ENCODE measurements at regions not wholly inside any gene's neighbourhood (a gene's known extent, or its start where the extent isn't known, plus 50 kb on each side); places are given as distances from the start of the nearest gene placed in this dataset.

DNA sequence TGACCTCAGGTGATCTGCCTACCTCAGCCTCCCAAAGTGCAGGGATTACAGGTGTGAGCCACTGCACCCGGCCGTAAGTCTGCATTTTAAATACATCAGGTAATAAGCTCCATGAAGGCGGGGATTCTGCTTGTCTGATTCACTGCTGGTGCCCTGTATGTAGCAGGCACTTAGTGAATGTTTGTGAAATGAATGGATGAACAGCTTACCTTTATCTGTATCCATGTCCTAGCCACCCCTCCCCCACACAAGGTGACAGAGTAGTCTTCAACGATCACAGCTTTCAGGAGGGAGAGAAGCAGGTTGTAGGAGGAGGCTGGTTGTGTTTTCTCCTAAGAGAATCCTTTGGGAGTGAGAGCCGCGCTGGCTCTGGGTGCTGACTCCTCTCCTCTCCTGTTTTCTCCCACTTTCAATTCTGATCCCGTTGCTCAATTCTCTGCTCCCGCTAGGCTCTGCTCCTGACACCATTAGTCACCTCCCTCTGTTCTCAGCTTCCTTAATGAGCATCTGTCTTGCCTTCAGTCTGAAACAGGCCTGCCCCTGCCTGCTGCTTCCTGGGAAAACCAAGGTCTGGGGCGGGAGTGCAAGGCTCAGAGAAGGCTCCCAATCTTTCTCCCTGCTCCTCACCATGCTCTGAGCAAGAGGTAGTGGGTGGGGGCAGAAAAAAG, 88.8 kb upstream of the CTNNA1 start:
- DNase-seq = no peak

DNA sequence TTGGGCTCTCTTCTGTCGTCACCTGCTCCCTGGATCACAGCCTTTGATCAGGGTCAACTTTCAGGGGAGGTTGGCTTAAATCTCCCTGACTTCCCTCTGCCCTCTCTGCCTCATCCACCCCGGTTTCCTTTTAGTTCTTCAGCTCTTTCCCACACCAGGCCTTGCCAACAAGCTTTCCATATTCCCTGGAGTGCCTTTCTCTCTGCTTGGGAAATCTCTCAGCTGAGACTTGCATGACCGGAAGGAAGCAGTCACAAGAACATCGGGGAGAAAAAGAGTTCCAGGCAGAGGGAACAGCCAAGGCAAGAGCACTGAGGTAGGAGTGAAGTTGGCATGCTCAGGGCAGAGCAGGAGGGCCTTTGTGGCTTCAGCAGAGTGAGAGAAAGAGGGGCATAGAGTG, 88.4 kb upstream of the HSPA9 start:
- DNase-seq = no peak

- DNase-seq = no peak
Observed at GRCh38 chr5:138663009-138663408, 87.8 kb upstream of the HSPA9 start.

GRCh38 chr5:138662599-138662998, 87.4 kb upstream of the HSPA9 start:
- DNase-seq = no peak

DNA sequence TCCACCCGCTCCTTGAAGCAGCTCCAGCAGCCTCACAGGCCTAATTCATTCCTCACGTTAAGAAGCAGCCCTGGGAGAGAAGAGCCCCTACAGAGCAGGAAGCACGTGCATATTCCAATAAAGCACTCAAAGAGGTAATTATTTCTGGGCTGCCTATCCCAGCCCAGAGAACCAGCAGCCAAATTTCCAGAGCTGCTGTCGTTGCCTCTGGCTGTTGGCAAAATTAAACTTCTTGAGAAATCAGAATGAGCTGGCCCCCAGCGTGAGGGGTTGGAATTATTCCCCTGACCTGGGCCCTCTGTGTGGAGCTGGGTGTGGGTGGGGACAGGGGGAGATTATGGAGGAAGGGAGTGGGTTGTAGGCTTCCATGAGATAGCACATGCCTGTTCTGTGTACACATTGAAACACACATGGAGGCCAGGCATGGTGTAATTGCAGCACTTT, 86.8 kb upstream of the HSPA9 start:
- DNase-seq = no peak

GRCh38 chr5:138661291-138661960, 86.2 kb upstream of the HSPA9 start:
- no peak for DNase-seq

DNA sequence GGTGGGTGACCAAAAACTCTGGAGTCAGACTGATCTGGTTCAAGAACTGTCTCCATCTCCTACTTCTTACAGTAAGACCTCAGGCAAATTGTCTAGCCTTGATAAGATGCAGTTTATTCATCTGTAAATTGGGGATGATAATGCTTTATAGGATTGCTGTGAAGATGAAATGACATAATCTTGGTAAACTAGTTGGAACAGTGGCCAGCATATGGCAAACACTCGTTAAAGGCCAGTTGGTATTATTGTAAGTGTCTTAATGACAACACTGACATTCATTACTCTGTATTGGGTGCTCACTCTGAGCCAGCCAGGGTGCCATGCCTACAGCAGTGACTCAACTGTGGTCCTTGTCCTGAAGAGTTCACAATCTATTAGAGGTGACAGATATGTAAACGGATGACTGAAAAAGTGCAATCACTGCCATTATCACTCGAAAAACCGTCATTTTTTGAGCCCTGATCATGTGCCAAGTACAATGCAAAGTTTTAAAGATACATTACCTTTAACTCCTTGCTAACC, 84.9 kb upstream of the HSPA9 start:
- no peak for DNase-seq

- DNase-seq = no peak
Observed at GRCh38 chr5:138659561-138659960, 84.4 kb upstream of the HSPA9 start.

DNA sequence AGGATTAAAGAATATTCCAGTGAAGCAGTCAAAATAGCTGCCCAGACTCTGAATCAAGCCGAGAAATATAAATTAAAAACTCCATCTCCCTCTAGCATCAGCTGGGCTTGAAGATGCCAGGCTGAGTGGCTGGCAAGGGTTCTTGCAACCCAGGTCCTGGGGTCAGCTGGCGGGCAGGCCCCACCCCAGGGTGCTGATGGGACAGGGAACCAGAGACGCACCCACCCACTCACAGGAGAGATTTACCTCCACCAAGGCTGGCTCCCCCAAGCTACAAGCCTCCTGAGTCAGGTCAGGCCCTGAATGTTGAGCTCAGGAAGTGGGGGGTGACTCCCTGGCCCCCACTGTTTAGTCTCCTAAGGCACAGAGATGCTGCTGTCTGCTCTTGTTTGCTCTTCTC, 83.9 kb upstream of the HSPA9 start:
- DNase-seq = no peak

- no peak for DNase-seq
Observed at GRCh38 chr5:138658676-138659075, 83.5 kb upstream of the HSPA9 start.

DNA sequence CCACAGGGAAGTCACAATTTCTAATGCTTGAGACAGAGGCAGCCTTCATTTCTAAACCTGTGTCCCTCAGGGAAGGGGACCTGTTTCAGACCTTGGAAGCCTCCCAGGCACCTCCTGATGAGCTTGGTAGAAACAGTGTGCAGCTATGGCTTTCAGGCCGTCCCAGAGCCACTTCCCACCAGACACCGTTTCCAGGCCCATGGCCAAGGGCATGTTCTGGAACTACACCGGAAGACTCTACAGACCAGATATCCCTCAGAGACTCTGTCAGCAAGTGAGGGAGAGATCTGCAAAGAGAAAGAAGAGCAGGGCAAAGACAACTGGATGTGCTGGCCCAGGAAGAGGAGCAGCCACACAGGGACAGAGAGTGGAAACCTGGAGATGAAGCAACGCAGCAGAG, 82.2 kb upstream of the HSPA9 start:
- DNase-seq = no peak

DNA sequence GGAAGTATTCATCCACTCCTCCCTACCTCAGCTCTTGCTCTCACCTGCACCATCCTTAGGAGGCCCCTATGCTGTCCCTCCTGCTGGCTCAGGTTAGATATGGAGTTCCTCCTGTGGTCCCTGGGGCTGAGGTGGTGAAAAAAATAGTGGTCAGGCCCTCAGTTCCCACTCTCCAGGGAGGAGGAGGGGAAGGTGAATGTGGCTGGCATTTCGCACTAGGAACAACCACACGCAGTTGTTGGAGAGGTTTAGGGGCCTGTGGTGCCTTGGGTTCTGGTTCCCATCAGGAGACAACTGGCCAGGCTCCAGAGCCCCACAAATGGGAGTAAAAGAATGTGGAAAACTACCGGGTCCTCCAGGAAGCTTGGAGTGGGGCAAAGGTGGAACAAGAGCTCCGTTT, 81.7 kb upstream of the HSPA9 start:
- no peak for DNase-seq

DNA sequence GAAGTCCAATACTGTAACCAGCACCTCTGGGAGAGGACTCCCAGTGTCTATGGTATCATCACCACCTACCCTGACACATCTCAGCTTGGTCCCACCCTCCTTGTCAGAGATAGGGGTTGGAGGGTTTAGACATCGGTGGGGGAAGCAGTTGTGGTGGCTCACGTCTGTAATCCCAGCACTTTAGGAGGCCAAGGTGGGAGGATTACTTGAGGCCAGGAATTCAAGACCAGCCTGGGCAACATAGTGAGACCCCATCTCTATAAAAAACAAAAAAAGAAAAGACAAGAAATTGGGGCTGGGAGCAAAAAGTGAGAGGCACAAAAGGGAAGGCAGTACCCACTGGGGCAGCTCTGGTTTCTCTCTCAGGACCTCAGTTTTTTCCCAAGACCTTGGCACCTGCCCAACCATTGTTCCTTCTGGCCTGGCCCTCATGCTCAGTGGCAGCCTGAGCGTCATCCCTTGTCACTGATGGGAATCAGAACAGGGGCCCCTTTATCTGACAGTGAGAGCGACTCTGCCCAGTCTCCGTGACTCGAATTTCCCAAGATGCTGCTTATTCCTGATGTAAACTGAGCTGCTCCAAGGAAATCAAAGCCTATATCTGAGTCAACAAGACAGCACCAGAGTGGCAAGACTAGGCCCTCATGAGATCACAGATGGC, 80.5 kb upstream of the HSPA9 start:
- DNase-seq = no peak

- DNase-seq = no peak
Observed at GRCh38 chr5:138654281-138654867, 79.2 kb upstream of the HSPA9 start.

DNA sequence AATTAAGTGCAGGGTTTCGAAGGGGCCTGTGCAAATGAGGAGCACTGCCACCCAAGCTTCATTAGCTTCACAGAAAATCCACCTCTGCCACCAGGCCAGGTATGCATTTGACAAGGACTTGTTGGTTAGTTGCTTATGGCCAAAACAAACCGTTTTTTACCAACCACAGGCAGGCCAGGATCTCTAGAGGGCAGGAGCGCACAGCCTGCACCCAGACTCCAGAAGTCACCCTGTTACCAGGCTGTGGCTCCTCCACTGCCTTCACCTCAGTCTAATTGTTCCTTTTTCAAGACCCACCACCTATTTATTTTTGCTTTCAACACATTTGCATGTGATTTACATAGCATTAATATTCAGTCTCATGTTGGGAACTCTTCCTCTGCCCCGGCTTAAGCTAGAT, 78.3 kb upstream of the HSPA9 start:
- no peak for DNase-seq

GRCh38 chr5:138651767-138652117, 76.5 kb upstream of the HSPA9 start:
- DNase-seq = no peak

DNA sequence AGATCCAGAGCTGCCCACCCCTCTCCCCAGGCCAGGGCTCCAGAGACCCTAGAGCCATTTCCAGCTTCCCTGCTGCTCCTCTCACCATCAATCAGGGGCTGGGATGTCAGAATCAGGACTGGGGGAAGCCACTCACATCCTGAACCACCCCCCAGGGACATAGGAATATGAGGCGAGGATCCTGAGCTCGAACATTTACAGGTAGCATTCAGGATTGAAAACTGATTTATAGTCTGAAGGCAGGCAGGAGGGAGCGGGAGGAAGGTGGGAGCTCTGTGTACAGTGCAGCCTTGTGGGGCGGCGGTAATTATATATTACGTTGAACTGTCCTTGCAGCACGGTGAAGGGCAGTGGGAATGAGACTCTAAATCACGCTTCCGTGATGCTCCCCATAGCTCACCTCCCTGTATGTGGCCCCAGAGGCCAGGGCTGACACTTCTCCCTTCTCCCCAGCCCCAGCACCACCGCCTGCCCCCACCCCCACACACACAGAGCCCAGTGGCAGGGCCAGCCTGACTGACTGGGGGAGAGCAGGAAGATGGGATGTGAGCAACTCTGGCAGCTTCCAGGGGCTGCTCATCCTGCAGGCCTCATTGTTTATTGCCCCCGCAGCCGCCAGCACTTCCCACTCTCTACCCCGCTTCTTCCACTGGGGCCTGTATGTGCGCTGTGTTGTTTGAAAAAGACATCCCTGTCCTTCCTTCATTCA, 76.0 kb upstream of the HSPA9 start:
- no peak for DNase-seq

DNA sequence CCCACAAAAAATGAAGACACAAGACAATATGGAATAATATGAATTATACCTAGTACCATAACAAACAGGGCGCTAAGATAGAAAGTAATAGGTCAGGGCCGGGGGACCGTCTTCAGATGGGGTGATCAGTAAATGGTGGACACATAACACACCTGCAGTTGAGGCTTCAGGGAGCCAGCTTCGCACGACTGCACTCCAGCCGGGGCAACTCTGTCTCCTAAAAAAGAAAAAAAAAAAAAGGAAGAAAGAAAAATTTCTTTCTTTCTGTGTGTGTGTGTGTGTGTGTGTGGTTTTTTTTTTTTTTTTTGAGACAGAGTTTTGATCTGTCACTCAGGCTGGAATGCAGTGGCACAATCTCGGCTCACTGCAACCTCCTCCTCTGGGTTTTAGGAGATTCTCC, 75.0 kb upstream of the HSPA9 start:
- DNase-seq = no peak

GRCh38 chr5:138649775-138650174, 74.6 kb upstream of the HSPA9 start:
- DNase-seq = no peak

GRCh38 chr5:138649316-138649720, 74.1 kb upstream of the HSPA9 start:
- no peak for DNase-seq

DNA sequence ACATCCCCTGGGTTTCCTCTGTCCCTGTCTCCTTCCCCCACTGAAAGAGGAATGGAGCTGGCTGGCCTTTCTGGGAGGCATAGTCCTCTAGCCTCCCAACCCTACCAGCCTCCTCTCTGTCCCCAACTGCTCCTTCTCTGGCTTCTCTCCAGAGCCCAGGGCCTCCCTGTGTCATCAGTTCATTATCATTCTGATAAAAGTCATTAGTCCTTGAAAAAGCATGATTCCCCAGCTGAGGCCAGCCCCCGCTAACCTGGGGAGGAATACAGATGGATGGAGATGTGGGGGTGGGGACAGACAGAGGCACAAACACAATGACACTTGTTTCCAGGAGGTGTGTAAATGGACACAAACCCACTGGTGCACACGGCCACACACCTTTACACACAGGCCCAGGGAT, 73.6 kb upstream of the HSPA9 start:
- DNase-seq = no peak

- no peak for DNase-seq
Observed at GRCh38 chr5:138647794-138648410, 72.7 kb upstream of the HSPA9 start.

All from amniotic stem cell (primary cell).